Gastroesophageal sphincter (tissue), 3 donors: ENCODE measurements at regions not wholly inside any gene's neighbourhood (a gene's known extent, or its start where the extent isn't known, plus 50 kb on each side); places are given as distances from the start of the nearest gene placed in this dataset.

Source experiments
- CTCF ChIP-seq, 4 experiments: fragments of 200-600 bp in 2 of 4; fragments of 450-650 bp in 2 of 4; sonication (generic) in 1 of 4; IDR thresholded peaks; one replicate each; pipeline ENCODE4 v1.5.1; 2017 to 2019; ENCODE audit warnings: antibody characterized with exemption in 4 of 4, mild to moderate bottlenecking in 2 of 4, moderate library complexity in 2 of 4
- POLR2A ChIP-seq, 2 donors: fragments of 450-650 bp; IDR thresholded peaks; one replicate each; pipeline ENCODE4 v1.6.1; 2017; ENCODE audit warnings: antibody characterized with exemption in 2 of 2, mild to moderate bottlenecking in 2 of 2, moderate library complexity in 1 of 2

- no peak for TF ChIP-seq CTCF (IDR thresholded peaks at IDR 0.05)
- no peak for TF ChIP-seq POLR2A (IDR thresholded peaks at IDR 0.05)
These were observed 106.3 kb upstream of the ARSJ start for GRCh38 chr4:114085611-114086345.
